IgD-negative memory B cell (primary cell): ENCODE measurements at regions not wholly inside any gene's neighbourhood (a gene's known extent, or its start where the extent isn't known, plus 50 kb on each side); places are given as distances from the start of the nearest gene placed in this dataset.

Source experiments
- H3K27ac Mint-ChIP-seq, 3 donors: one replicate each; pipeline ENCODE4 v1.8.0; 2020 to 2022; ENCODE audit warnings: mild to moderate bottlenecking in 3 of 3, mixed read lengths in 3 of 3, moderate library complexity in 1 of 3
- H3K27me3 Mint-ChIP-seq: one replicate; pipeline ENCODE4 v1.8.0; 2021; ENCODE audit warnings: mixed read lengths
- H3K36me3 Mint-ChIP-seq: one replicate; pipeline ENCODE4 v1.8.0; 2020; ENCODE audit warnings: mild to moderate bottlenecking, mixed read lengths
- H3K4me1 Mint-ChIP-seq, 3 donors: one replicate each; pipeline ENCODE4 v1.8.0; 2020 to 2022; ENCODE audit warnings: mixed read lengths in 3 of 3, mild to moderate bottlenecking in 1 of 3
- H3K4me3 Mint-ChIP-seq, 4 donors: one replicate each; pipeline ENCODE4 v1.8.0; 2020 to 2022; ENCODE audit warnings: mild to moderate bottlenecking in 4 of 4, mixed read lengths in 4 of 4, moderate library complexity in 3 of 4
- H3K9me3 Mint-ChIP-seq, 3 donors: one replicate each; pipeline ENCODE4 v1.8.0; 2020 to 2021; ENCODE audit warnings: mixed read lengths in 3 of 3, mild to moderate bottlenecking in 1 of 3

DNA sequence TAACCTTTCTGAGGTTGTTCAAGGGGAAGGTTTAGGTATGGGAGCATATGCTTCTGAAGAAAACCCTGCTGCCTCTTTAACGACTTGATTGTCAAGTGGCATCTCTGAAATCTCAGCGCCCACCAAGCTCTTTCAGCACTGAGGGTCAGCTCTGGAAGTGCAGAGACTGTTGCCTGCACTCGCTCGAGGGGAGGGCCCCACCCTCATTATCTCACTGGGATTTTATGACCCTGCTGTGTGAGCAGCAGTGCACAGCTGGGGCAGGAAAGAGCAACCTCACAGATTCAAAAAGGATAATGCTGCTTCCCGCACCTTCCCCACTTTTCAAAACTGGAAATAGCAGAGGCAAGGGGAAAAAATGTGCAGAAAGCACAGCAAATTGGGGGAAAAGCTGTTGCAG, 56.9 kb upstream of the SPRED2 start:
- peaks cover 17% of the 10 kb centered on the region for H3K27me3 Mint-ChIP-seq
- H3K9me3 Mint-ChIP-seq: peaks cover 10 to 17% (median 10%) of the 10 kb centered on the region in 3 donors
- H3K4me1 Mint-ChIP-seq: no peaks in the 10 kb centered on the region
- peaks cover 5% of the 10 kb centered on the region for H3K36me3 Mint-ChIP-seq
- no peak overlapping the region for H3K27ac Mint-ChIP-seq
- H3K4me3 Mint-ChIP-seq: no peak overlapping the region

- Mint-ChIP-seq H3K27me3 (peaks cover 22% of the 10 kb centered on the region), H3K27ac (no peak overlapping the region), H3K4me3 (peak overlapping the region in 1 of 4 donors; percentile 3), H3K36me3 (peaks cover 5% of the 10 kb centered on the region), H3K9me3 (peaks cover 10 to 17% (median 10%) of the 10 kb centered on the region in 3 donors), H3K4me1 (no peaks in the 10 kb centered on the region)
These were observed 56.1 kb upstream of the SPRED2 start for GRCh38 chr2:65488527-65488926.

GRCh38 chr2:65487404-65487803, 55.0 kb upstream of the SPRED2 start:
- H3K4me3 Mint-ChIP-seq: no peak overlapping the region
- peaks cover 21% of the 10 kb centered on the region for H3K27me3 Mint-ChIP-seq
- H3K9me3 Mint-ChIP-seq: peaks cover 10 to 17% (median 10%) of the 10 kb centered on the region in 3 donors
- no peak overlapping the region for H3K27ac Mint-ChIP-seq
- no peaks in the 10 kb centered on the region for H3K4me1 Mint-ChIP-seq
- H3K36me3 Mint-ChIP-seq: peaks cover 5% of the 10 kb centered on the region

DNA sequence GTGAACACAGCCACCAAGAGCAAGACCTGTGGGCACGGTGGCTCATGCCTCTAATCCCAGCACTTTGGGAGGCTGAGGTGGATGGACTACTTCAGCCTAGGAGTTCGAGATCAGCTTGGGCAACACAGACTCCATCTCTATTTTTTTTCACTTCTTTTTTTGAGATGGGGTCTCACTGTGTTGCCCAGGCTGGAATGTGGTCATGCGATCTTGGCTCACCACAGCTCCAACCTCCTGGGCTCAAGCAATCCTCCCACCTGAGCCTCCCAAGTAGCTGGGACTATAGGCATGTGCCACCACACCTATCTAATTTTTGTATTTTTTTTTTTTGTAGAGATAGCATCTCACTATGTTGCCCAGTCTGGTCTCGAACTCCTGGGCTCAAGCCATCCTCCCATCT, 54.4 kb upstream of the SPRED2 start:
- Mint-ChIP-seq H3K27me3 (peaks cover 21% of the 10 kb centered on the region), H3K36me3 (peaks cover 5% of the 10 kb centered on the region), H3K27ac (no peak overlapping the region), H3K4me1 (no peaks in the 10 kb centered on the region), H3K9me3 (peaks cover 10 to 17% (median 10%) of the 10 kb centered on the region in 3 donors), H3K4me3 (no peak overlapping the region)

DNA sequence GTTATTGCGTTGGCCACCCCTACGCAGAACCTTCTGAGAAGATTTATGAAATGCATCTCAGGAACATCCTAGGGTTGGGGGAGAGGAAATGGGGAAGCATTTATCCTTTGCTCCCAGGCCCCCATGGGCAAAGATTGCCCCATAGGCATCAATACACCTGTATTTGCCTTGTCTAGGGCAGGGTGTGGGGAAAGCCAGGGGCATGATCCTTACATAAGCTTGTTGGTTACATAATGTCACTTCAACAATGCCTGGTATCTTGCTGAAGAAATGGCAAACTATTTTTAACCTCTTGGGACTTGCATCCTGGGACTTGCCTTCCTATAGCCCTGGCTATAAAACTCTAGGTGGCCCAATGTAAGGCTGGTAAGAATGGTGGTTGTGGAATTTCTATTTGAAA, 53.9 kb upstream of the SPRED2 start:
- no peaks in the 10 kb centered on the region for H3K4me1 Mint-ChIP-seq
- no peak overlapping the region for H3K4me3 Mint-ChIP-seq
- H3K36me3 Mint-ChIP-seq: peaks cover 3% of the 10 kb centered on the region
- peaks cover 21% of the 10 kb centered on the region for H3K27me3 Mint-ChIP-seq
- H3K27ac Mint-ChIP-seq: no peak overlapping the region
- H3K9me3 Mint-ChIP-seq: peaks cover 10 to 17% (median 10%) of the 10 kb centered on the region in 3 donors

- H3K27ac Mint-ChIP-seq: no peak overlapping the region
- no peak overlapping the region for H3K4me3 Mint-ChIP-seq
- H3K9me3 Mint-ChIP-seq: peaks cover 10 to 17% (median 10%) of the 10 kb centered on the region in 3 donors
- H3K27me3 Mint-ChIP-seq: peaks cover 21% of the 10 kb centered on the region
- H3K36me3 Mint-ChIP-seq: peaks cover 3% of the 10 kb centered on the region
- no peaks in the 10 kb centered on the region for H3K4me1 Mint-ChIP-seq
These were observed 53.4 kb upstream of the SPRED2 start for GRCh38 chr2:65485839-65486238.

DNA sequence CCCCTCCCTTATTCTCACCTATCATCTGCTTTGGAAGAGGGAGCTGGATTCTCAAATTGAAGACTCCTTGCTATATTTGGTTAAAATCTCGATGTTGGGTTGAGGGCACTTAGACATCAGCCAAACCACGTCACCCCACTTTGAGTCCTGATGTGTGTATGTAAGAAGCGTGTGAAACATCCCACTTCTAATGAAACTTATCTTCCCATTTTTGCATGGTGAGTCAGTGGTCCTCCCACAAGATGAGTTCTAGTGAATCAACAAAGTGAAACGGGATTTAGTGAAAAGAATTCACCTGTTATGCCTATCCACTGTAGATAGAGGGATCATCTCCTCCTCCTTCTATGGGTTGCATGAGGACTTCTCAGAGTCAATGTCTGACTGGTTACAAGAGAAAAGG, 51.4 kb upstream of the SPRED2 start:
- H3K36me3 Mint-ChIP-seq: peaks cover 3% of the 10 kb centered on the region
- no peak overlapping the region for H3K4me3 Mint-ChIP-seq
- H3K4me1 Mint-ChIP-seq: no peaks in the 10 kb centered on the region
- H3K9me3 Mint-ChIP-seq: peaks cover 10 to 17% (median 10%) of the 10 kb centered on the region in 3 donors
- peaks cover 23% of the 10 kb centered on the region for H3K27me3 Mint-ChIP-seq
- H3K27ac Mint-ChIP-seq: no peak overlapping the region

GRCh38 chr2:65482971-65483370, 50.6 kb upstream of the SPRED2 start:
- Mint-ChIP-seq H3K4me1 (no peaks in the 10 kb centered on the region), H3K9me3 (peaks cover 3 to 12% (median 4%) of the 10 kb centered on the region in 3 donors), H3K27ac (no peak overlapping the region), H3K36me3 (peaks cover 3% of the 10 kb centered on the region), H3K4me3 (no peak overlapping the region), H3K27me3 (peaks cover 20% of the 10 kb centered on the region)
